GM18519 (cell line): ENCODE measurements at regions not wholly inside any gene's neighbourhood (a gene's known extent, or its start where the extent isn't known, plus 50 kb on each side); places are given as distances from the start of the nearest gene placed in this dataset.
"Not testable (repeated sequence)": the region's sequence is repeated elsewhere in the genome, so short reads cannot be mapped to it uniquely, and the experiment has no call there.

Experiments used
- ATAC-seq: cut with Tn5 transposase; IDR thresholded peaks from one replicate; pipeline ENCODE4 v1.9.1; 2021; ENCODE audit warnings: mild to moderate bottlenecking, moderate library complexity; ENCODE audit not compliant: unreplicated experiment, low FRiP score

- ATAC-seq = no peak
Observed at GRCh38 chr7:96921231-96921630, 84.1 kb upstream of the DLX6 start.

- ATAC-seq = no peak
Observed at GRCh38 chr7:96921771-96922170, 83.6 kb upstream of the DLX6 start.

DNA sequence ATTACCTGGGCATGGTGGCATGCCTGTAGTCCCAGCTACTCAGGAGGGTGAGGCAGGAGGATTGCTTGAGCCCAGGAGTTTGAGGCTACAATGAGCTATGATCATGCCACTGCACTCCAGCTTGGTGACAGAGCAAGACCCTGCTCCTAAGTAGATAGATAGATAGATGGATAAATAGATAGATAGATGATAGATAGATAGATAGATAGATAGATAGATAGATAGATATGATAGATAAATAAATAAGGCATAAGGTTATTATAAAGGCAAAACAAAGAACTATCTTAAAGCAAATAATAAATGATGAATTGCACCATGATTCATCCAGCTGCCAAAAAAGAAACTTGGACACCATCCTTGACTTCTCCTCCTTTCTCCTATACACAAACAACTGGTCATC, 82.0 kb upstream of the DLX6 start:
- ATAC-seq = not testable (repeated sequence)

GRCh38 chr7:96927131-96927530, 78.2 kb upstream of the DLX6 start:
- no peak for ATAC-seq

DNA sequence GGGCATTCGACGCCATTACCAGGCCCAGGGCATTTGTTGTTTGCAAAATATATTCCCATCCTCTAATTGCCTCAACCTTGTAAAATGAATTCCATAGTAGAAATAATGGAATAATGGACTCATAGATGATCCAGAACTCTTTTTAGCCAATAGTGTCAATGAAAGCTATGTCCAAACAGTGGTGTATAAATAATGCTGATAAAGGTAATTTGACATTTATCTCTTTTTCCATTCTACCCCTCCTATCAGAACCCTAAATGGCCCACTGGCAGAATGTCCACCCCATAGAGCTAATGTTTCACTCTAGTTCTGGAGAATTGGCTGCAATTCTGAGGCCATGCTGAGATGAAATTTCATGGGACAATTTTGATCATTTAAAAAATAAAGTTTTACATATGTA, 76.4 kb upstream of the DLX6 start:
- ATAC-seq = no peak

GRCh38 chr7:96931891-96932290, 73.5 kb upstream of the DLX6 start:
- ATAC-seq = no peak

- no peak for ATAC-seq
Observed at GRCh38 chr7:96933067-96933645, 72.2 kb upstream of the DLX6 start.

- ATAC-seq = no peak
Observed at GRCh38 chr7:96936621-96937020, 68.7 kb upstream of the DLX6 start.

GRCh38 chr7:96942112-96942511, 63.2 kb upstream of the DLX6 start:
- no peak for ATAC-seq

DNA sequence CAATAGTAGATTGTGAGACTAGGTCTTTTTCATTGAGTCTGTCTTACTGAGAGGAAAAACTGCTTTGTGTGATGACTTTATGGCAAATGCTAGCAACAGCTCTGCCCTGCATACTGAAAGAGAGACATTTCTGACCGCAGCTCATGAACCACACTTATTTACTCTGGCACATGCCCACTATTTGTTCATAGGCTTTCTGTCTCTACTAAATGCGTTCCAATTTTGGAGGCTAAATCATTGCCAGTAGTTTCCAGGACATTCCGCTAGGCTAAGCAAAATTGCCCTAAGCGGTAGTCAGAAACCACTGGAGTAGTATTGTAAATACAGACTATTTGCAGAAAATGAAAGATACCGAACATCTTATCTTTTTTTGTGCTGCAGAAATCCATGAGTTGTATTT, 55.6 kb upstream of the DLX6 start:
- no peak for ATAC-seq

GRCh38 chr7:96952974-96953391, 52.4 kb upstream of the DLX6 start:
- ATAC-seq = no peak

DNA sequence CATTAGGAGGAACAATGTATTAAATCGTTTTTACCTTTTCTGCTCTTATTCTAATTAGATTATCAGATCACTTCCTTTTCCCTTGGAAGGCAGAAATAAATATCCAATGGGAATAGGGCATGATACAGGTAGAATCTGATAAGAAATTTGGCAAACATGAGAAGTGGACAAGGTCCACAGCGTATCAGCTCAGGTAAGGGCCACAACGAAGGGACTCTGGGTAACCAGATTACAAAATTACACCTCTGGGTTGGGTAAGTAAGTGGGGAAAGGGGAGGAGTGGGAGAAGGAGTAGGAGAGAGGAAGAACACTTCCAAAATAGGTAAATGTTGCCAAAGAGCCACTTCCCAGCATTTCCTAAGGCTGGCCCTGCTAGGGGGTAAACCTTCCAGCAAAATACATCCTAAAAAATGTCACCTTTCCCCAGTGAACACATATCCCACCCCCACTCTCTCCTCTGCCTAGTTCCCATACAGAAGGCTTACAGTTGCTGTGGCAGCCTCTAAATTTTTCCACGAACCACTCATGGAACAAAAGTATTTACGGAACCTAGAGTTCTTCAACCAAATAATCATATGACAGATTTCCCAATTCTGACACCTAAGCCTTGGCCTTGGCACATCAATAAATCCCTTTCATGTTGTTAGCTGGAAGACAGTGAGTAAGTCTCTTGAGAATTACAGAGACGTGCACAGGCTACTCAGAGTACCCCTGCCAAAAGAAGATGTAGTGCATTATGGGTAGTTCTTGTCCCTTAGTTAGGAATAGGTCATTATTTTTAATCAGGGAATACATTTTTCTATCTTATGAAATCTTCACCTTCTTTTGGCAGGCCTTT, 51.5 kb upstream of the DLX6 start:
- no peak for ATAC-seq
